ENCODE measurements at regions not wholly inside any gene's neighbourhood (a gene's known extent, or its start where the extent isn't known, plus 50 kb on each side); places are given as distances from the start of the nearest gene placed in this dataset.

GRCh38 chr2:239607517-239608191 lies 206.8 kb upstream of the HDAC4 start:
- H3K36me3 Mint-ChIP-seq (ENCODE audit: low read depth) = no peaks in the 10 kb centered on the region
- peaks cover 27% of the 10 kb centered on the region for H3K27me3 Mint-ChIP-seq (ENCODE audit: low read depth)
- H3K4me1 Mint-ChIP-seq = peaks cover 10% of the 10 kb centered on the region
- no peaks in the 10 kb centered on the region for H3K9me3 Mint-ChIP-seq
- peak overlapping the region; percentile 26 to 73 (median 31) for H3K27ac Mint-ChIP-seq
- TF ChIP-seq, protein P1, sequence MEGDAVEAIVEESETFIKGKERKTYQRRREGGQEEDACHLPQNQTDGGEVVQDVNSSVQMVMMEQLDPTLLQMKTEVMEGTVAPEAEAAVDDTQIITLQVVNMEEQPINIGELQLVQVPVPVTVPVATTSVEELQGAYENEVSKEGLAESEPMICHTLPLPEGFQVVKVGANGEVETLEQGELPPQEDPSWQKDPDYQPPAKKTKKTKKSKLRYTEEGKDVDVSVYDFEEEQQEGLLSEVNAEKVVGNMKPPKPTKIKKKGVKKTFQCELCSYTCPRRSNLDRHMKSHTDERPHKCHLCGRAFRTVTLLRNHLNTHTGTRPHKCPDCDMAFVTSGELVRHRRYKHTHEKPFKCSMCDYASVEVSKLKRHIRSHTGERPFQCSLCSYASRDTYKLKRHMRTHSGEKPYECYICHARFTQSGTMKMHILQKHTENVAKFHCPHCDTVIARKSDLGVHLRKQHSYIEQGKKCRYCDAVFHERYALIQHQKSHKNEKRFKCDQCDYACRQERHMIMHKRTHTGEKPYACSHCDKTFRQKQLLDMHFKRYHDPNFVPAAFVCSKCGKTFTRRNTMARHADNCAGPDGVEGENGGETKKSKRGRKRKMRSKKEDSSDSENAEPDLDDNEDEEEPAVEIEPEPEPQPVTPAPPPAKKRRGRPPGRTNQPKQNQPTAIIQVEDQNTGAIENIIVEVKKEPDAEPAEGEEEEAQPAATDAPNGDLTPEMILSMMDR (IDR thresholded peaks at IDR 0.05; ENCODE audit: unreplicated experiment in 3 of 3) = no peak
- H3K4me3 Mint-ChIP-seq = peak overlapping the region in 2 of 3 experiments; percentile 5 to 16

DNA sequence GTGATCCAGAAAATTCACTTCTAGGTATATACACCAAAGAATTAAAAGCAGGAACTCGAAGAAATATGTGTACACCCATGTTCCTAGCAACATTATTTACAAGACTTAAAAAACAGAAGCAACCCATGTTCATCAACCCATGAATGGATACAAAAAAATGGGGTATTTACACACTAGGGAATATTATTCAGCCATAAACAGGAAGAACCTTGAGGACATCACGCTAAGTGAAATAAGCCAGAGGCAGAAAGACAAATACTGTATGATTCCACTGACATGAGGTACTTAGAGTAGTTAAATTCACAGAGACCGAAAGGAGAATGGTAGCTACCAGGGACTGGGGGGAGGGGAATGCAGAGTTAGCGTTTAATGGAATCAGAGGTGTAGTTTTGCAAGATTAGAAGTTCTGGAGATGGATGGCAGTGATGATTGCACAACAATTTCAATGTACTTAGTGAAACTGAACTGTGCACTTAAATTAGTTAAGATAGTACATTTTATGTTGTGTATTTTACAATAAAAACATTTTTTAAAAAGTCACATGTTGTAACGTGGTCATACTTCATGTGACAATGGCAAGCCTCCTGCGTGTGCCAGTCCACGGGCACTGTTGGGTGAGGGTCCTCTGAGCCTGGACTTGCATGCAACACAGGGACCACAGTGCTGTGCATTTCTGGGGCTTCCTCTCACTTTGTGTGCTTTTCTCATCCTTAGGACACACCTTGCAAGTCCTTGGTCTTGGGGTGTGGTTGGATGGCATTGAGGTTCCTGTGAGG lies 206.1 kb upstream of the HDAC4 start:
- H3K4me1 Mint-ChIP-seq = peaks cover 10% of the 10 kb centered on the region
- H3K4me3 Mint-ChIP-seq = no peak overlapping the region
- TF ChIP-seq, protein P1 (IDR thresholded peaks at IDR 0.05; ENCODE audit: unreplicated experiment in 3 of 3) = no peak
- peak overlapping the region; percentile 31 to 73 (median 49) for H3K27ac Mint-ChIP-seq
- no peaks in the 10 kb centered on the region for H3K36me3 Mint-ChIP-seq (ENCODE audit: low read depth)
- no peaks in the 10 kb centered on the region for H3K9me3 Mint-ChIP-seq
- H3K27me3 Mint-ChIP-seq (ENCODE audit: low read depth) = peaks cover 22% of the 10 kb centered on the region

DNA sequence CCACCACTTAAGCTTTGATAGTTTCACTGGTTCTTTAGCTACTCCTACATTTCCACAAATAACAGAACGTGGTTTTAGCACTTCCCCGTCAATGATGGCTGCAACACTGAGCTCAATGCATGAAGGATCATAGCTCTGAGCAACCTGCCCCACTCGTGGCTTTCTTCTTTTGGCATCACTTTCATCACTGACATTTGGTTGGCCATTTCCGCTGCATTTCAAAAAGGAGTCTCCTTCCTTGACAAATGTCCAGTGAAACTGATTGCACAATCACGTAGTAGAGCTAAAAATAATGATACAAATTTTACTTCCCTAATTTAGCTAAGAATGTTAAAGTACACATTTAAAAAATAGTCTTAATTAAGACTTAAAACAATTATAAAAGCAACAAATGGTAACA lies 205.2 kb upstream of the HDAC4 start:
- TF ChIP-seq, protein P1 (IDR thresholded peaks at IDR 0.05; ENCODE audit: unreplicated experiment in 3 of 3) = no peak
- Mint-ChIP-seq H3K4me1 (peaks cover 10% of the 10 kb centered on the region), H3K4me3 (no peak overlapping the region), H3K36me3 (ENCODE audit: low read depth) (no peaks in the 10 kb centered on the region), H3K27ac (no peak overlapping the region), H3K9me3 (no peaks in the 10 kb centered on the region), H3K27me3 (ENCODE audit: low read depth) (peaks cover 24% of the 10 kb centered on the region)

GRCh38 chr2:239605409-239605808 lies 204.6 kb upstream of the HDAC4 start:
- Mint-ChIP-seq H3K27ac (no peak overlapping the region), H3K4me1 (peaks cover 10% of the 10 kb centered on the region), H3K4me3 (no peak overlapping the region), H3K36me3 (ENCODE audit: low read depth) (no peaks in the 10 kb centered on the region), H3K27me3 (ENCODE audit: low read depth) (peaks cover 19% of the 10 kb centered on the region), H3K9me3 (no peaks in the 10 kb centered on the region)
- TF ChIP-seq, protein P1 (IDR thresholded peaks at IDR 0.05; ENCODE audit: unreplicated experiment in 3 of 3) = no peak

DNA sequence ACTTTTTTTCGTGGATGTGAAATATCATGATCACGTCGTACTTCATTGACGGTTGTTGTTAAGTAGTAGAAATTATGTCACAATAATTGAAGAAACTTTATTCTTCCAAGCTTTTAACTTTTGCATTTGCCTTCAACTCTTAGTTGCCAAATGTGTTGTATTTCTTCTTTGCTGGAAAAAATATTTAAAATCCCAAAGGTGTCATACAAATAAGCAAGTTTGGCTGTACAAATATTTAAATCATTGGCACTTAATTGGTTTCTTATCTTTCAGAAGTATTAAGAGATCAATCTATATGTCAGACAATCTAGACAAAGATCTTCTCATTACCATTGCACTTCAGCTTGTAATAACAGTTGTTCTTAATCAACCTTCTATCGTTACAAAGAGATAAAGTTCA lies 204.0 kb upstream of the HDAC4 start:
- Mint-ChIP-seq H3K9me3 (no peaks in the 10 kb centered on the region), H3K4me3 (no peak overlapping the region), H3K27me3 (ENCODE audit: low read depth) (peaks cover 16% of the 10 kb centered on the region), H3K27ac (no peak overlapping the region), H3K36me3 (ENCODE audit: low read depth) (no peaks in the 10 kb centered on the region), H3K4me1 (peaks cover 10% of the 10 kb centered on the region)
- TF ChIP-seq, protein P1 (IDR thresholded peaks at IDR 0.05; ENCODE audit: unreplicated experiment in 3 of 3) = no peak

Measured in nephron (organoid).